NCI-H2029 treated with DMSO at 0.1 percent for 48 hours (cell line): ENCODE measurements at regions not wholly inside any gene's neighbourhood (a gene's known extent, or its start where the extent isn't known, plus 50 kb on each side); places are given as distances from the start of the nearest gene placed in this dataset.
"Not testable (repeated sequence)": the region's sequence is repeated elsewhere in the genome, so short reads cannot be mapped to it uniquely, and the experiment has no call there.

ENCODE experiments used
- DNase-seq: peaks from one replicate; lab custom pipeline; 2025; lab: John Stamatoyannopoulos, UW

DNA sequence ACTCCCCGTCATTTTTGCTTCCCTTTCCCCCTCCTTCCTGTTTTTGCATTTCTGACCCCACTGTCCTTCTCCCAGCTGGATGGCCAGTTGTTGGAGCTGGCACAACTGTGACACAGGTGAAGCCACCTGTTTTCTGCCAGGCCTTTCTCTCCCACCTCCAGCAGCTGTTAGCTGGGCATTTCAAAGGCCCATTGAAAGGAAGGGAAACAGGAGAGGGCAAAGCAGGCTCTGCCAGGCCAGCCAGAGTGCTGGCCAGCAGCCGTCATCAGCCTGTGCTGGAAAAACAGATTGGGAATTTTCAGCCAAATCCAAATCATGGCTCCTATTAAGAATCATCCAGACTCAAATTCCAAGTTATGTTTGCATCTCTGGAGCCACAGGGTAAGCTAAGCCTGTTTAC lies 155.2 kb upstream of the C2CD4B start:
- DNase-seq = no peak

DNA sequence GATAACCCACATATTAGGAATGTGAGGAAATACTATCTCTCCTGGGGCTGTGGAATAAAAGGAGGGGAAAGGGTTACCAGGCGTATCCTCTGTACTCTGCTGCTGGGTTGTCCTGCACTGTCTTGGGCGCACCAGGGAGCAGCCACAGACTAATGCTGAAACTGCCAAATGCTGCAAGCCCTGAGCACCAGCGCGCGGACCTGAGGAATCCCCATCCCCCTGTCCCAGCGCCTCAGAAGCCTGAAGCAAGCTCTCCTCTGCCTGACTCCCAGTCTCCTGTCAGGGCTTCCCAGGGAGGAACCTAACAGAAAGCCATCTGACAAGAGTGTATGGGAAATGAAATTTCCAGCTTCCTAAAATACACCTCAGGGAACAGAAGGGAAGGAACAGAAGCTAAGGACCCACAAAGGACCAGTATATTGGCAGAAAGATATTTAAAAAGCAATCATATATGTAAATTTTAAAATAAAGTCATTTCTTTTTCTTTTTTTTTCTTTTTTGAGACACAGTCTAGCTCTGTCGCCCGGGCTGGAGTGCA lies 158.3 kb upstream of the C2CD4B start:
- no peak for DNase-seq

DNA sequence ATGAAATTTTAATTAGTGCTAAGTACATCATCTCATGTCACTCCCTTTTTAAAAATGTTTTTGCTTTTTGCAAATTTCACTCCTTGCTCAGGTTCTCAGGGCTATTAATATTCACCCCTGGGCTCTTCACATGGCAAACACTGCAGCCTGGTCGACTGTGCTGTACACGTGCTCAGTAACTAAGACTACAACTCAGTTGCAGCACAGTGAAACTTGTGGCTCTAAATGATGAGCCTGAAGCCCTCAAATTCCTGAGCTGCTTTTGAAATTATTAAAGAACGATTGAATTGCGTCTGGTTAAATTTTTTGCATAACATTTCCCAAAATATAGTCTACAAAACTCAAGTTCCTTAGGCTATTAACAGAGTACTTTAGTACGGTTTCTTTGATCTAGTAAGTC lies 159.3 kb upstream of the C2CD4B start:
- no peak for DNase-seq

DNA sequence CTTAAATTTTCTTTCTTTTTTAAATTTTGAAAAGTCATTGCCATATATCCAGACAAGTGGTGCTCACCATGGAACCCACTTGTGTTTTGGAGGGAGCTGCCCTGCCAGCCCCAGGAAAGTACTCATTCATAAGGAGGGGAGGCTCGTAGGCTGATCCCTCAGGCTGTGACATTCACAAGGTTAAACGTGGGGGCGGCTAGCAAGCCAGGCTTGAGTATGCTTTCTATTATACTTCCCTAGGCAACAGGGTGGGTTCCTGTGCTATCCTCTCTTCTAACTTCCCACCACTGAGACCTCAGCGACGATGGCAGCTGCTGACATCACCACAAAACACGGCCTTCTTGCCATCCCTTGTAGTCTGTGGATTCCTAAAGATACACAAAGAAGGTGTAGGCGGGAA lies 160.5 kb upstream of the C2CD4B start:
- DNase-seq = no peak

DNA sequence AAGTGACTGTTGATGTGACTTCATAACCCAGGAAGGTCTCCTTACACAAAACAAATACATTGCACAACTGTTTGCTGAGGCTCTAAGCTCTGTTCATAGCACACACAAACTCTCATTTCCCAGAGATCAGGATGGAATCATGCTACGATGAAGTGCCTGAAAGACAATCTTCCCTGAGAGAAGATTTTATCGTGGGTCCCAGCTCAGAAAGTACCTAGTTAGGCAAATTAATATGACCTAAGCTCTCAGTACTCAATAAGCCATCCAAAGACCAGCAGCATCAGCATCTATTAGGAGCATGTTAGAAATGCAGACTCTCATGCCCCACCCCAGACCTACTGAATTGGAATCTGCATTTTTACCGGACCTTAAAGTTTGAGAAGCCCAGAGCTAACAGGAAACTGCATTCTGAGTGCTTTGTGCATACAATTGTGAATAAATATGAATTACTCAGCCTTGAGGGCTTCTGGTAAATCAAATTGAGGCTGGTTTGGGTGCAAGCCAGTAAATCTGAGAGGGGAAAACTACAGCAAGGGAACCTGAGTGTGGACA lies 161.5 kb upstream of the C2CD4B start:
- no peak for DNase-seq

DNA sequence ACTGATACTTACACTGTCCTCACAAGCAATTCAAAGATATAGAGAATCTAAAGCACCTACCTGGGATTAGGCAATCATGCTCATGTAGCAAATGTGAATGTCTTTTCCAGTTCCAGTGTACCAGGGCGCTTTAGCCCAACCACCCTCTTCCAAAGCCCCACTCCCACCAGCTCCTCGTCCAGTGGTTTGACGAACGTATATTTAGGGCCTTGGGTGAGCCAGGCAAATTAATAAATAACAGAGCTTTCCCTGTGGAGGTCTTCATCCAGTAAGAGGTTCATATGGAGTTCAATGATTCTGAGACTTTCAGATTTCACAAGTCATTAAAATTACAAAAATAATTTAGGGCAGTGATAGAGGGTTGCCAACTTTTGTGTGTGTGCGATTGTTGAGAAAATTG lies 162.3 kb upstream of the C2CD4B start:
- no peak for DNase-seq

DNA sequence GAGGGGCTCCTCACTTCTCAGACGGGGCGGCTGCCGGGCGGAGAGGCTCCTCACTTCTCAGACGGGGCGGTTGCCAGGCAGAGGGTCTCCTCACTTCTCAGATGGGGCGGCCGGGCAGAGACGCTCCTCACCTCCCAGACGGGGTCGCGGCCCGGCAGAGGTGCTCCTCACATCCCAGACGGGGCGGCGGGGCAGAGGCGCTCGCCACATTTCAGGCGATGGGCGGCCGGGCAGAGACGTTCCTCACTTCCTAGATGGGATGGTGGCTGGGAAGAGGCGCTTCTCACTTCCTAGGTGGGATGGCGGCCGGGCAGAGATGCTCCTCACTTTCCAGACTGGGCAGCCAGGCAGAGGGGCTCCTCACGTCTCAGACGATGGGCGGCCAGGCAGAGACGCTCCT lies 167.4 kb upstream of the C2CD4B start:
- DNase-seq = not testable (repeated sequence)

DNA sequence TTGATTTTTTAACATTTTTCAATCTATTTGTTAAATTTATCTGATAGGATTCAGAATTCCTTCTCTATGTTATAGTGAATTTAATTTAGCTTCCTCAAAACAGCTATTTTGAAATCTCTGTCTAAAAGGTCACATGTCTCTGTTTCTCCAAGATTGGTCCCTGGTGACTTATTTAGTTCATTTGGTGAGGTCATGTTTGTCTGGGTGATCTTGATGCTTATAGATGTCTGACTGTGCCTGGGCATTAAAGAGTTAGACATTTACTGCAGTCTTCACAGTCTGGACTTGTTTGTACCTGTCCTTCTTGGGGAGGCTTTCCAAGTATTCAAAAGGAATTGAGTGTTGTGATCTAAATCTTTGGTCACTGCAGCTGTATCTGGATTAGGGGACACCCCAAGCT lies 169.5 kb upstream of the C2CD4B start:
- DNase-seq = no peak

DNA sequence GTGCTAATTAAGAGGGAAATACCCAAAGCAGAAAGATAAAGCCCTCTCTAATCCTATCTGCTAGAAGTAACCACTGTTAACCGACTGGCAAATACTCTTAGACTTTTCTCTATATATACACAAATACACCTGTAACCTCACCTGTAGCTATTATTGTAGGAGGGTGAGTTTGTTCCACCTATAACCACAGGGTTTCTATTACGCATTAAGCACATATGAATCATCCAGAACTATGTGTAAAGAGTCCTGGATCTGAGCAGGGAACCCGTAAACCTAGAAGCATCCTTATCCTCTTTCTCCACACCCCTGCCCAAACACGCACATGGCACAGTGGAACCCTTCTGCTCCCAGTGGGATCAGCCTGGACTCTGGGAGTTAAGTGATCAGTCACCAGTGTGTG lies 172.8 kb upstream of the C2CD4B start:
- no peak for DNase-seq

DNA sequence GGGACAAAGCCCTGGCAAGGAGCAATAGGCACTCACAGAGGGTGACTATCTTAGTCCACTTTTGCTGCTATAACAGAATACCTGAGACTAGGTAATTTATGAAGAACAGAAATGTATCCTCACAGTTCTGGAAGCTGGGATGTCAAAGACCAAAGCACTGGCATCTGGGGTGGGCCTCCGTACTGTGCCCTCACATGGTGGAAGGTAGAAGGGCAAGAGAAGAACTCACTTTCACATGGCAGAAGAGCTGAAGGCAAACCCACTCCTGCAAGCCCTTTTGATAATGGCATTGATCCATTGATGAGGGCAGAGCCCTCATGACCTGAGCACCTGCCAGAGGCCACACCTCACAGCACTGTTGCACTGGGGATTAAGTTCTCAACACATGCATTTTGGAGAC lies 173.4 kb upstream of the C2CD4B start:
- no peak for DNase-seq

DNA sequence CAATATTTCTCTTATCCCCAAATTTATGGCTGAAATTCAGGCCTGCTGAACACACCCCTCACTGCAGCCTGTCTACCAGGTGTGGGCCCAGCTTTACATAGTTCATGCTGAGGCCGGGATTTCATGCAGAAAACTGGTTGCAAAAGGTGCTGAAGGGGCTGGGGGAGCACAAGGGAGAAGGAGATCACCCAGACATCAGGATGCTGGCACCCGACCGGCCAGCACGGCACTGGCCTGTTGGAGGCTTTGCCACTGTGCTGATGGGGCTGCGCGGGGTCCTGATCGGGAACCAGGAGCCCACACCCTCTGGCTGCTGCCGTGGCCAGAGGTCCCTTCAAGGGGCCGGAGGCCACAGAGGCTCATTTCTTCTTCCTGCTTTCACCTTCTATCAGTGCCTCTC lies 177.9 kb upstream of the C2CD4B start:
- DNase-seq = no peak

DNA sequence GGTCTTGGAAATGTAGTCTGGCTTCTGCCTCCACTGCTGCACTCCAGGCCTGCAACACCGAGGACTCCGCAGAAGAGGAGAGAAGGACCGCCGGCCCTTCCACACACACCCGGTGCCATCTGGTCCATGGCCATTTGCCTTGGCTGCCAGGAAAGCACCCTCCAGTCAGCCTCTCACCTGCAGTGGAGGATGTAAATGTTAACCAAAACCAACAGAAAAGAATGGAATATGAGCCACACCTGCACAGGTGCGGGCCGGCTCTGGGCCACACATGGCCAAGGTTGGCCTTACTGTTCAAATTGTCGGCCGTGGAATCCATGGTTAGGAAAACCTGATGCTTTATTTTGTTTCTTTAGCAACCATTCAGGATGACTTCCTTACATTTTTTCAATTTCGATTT lies 178.3 kb upstream of the C2CD4B start:
- peak; percentile 31 for DNase-seq

DNA sequence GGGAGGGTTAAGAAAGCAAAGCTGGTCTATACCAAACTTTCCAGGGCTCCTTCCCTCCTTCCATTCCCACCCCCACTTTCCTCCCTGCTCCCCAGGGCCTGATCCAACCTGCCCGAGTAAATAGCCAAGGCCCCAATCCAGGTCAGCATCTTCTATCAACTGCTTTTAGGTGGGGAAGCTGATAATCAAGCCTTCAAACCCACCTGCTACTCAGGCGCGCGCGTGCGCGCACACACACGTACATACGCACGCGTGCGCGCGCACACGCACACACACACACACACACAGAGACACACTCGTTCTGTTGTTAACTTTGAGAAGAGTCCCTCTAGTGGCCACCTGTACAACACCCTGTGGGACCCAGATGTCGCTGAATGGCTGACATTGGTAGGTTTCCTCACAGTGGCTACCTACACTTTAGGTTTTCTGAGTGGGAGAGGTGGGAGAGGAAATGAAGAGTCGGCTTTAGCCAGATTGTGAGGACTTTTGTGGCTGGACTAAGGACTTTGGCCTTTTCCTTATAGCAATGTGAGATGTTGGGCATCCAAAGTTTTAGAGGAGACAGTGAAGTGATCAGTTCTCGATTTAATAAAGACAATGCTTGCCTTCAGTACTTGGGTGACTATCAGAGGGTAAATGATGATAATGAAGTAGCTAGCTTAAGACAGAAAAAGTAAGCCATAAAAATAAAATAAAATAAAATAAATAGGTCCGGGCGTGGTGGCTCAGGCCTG lies 179.9 kb upstream of the C2CD4B start:
- peak; percentile 6 for DNase-seq

DNA sequence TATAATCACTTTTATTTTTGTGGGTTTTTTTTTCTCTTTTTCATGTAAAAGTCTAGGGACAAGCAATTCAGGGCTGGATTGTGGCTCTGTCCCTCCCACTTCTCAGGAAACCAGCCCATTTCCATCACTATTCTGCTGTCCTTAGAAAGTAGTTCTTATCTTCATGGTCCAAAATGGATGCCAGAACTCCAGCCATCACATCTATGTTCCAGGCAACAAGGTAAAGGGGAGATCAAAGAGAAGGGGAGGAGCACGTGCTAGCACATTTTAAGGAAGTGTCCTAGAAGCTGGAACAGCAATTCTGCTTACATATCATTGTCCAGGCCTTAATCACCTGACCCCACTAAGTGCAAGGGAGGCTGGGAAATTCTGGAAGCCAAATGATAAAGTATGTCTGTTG lies 181.1 kb upstream of the C2CD4B start:
- DNase-seq = no peak

DNA sequence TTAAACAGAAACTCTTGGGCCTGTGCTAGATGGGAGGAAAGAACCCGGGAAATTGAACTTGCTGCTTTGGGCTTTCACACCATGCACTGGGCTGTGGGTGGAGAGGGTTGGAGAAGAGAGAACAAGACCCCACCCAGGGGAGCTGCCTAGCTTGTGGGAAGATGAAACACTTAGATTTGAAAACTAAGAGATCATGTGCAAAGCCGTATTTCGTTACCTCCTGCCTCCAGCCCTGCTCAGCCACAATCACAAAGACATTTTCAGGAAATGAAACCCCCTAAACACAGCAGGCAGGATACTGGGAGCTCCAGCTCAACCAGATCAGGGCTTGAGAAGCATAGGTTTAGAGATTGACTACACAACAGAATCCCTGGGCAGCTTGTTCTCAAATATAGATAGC lies 183.0 kb upstream of the C2CD4B start:
- DNase-seq = no peak

DNA sequence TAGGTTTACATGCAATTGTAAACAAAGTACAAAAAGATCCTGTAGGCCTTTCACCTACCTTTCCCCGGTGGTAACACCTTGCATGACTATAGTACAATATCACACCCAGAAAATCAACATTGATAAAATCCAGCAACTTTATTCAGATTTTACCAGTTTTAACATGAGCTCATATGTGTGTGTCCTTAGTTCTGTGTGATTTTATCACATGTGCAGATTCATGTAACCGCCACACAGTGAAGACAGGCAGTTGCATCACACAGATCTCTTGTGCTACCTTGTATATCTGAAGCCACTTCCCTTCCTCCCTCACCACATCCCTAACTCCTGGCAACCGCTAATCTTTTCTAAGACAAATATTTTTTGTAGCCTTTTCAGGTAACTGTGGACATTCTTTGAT lies 183.5 kb upstream of the C2CD4B start:
- no peak for DNase-seq

DNA sequence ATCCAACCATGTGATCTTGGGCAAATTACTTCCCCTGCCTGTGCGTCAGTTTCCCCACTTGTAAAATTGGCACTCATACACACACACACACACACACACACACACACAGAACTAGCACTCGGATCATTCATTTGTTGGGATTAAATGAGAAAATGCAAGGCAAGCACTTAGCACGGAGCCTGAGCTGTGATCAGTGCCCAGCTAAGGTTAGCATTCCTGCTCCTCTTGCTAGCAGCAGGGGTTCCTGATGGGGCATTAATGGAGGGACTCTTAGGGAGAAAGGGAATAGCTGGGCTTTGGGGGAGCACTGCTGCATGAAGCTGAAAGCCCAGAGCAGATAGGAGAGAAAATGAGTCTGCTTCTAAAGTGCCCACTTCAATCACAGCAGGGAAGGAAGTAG lies 187.7 kb upstream of the C2CD4B start:
- DNase-seq = no peak

DNA sequence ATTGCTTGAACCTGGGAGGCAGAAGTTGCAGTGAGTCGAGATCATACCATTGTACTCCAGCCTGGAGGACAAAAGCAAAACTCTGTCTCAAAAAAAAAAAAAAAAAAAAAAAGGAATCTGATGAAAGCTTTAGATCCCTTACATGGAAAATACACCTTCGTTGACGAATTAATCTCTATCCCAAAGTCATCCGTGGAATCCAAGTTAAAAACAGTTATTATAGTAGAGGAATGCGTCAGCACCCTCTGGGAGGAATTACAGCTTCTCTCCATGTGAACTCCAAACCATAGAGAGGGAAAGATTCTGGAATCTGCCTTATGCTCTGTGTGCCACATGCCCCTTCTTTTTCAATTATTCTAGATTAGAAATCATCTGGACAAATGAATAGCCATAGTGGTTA lies 192.3 kb upstream of the C2CD4B start:
- DNase-seq = no peak

DNA sequence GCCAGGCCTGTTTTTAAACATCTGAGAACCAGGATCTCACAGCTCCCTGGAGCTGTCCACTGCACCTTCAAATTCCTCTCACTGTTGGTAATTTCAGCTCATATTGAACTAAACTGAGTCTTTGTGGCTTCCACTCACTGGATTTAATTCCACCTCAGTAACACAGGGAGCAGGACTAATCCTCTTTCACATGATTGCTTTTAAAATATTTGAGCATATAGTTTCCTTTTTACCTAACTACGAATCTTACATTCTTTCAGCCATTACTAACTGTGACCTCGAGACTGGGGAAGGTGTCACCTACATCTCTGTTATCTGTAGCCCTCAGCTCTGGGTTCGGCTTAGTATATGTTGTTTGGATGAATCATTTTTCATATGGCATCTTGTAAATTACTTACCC lies 194.3 kb upstream of the C2CD4B start:
- no peak for DNase-seq

DNA sequence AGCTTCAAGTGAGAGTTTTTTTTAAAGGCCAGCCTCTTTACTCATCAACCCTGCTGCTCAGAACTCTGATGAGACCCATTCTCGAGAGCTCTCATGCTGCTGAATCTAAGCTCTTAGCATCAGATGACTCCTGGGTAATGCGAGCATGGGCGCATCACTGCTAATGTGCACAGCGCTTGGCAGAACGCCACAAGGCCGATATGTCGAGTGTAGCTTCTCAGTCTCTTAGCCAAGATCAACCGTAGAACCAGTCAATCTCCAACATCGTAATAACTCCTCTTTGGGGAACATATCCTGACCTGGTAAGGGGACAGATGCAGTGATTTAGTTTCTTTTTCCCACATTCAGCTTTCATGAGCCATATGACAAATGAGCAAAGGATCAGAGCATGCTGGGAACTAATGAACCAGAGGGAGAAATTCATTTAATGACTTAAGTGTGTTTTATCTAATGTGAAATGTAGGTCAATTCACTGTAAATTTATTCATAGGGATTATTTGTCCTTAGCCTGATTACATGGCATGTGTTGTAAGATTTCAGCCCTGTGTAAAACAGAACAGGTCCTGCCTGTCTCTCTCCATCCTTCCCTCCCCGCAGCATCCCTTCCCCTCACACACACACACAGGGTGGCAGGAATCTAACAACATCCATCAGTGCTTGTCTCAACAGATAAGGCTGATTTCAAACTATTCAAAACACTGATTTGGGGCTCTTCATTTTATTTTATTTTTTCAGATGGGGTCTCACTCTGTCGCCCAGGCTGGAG lies 195.4 kb upstream of the C2CD4B start:
- DNase-seq = peak; percentile 37

DNA sequence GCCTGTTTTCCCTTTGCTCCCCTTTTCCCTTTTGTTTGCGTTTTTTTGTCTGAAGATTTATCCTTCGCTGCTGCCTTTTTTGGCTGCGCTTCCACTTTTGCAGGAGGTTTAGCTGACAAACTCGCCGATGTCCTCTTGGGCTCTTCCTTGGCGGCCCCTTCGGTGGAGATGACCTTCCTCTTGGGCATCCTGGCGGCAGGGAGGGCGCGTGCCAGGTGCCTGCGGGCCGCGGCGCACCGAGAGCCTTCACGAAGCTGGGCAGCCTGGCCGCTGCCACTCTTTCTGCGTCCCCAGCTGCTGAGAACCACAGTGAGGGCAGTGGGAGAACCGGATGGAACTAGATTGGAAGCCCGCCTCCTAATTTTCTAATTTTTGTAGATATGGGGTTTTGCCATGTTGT lies 197.1 kb upstream of the C2CD4B start:
- DNase-seq = no peak

DNA sequence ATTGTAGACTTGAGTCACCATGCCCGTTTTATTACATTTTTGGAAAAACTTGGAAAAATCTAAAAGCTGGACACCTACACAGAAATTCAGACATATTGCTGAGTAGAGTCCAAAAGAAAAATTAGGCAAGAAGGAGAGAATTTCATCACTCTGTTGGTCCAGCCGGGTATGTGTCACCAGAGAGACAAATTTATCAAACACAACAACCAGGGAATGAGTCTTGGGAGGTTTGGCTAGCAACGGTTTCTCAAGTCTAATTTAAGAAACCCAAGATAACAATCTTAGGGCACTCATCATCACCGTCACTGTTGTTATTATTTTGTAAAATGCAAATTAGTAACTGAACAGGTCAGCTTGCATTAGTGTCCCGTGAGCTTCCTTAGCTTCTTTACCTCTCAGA lies 197.5 kb upstream of the C2CD4B start:
- no peak for DNase-seq

DNA sequence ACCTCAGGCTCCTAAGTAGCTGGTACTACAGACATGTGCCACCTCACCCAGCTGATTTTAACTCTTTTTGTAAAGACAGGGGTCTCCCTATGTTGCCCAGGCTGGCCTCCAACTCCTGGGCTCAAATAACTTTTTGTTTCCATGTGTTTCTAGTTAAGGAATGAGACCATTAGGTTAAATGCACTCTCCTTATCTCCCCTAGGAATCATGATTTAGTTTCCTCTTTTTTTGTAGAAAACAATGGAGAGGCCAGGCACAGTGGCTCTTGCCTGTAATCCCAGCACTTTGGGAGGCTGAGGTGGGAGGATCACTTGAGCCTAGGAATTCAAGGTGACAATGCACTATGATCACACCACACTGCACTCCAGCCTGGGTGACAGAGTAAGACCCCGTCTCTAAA lies 198.8 kb upstream of the C2CD4B start:
- no peak for DNase-seq
